IMR-90 (cell line): ENCODE measurements at regions not wholly inside any gene's neighbourhood (a gene's known extent, or its start where the extent isn't known, plus 50 kb on each side); places are given as distances from the start of the nearest gene placed in this dataset.

Experiments used
- ATAC-seq: fragments of 200-7000 bp; cut with Tn5 transposase; 2 replicates; pipeline ENCODE4 v1.9.1; 2020; ENCODE audit warnings: low read depth, mild to moderate bottlenecking, moderate library complexity
- BruUV-seq: library from RNA; stranded (reverse); fragments of 400-500 nt; replicated peaks from 2 replicates; lab custom pipeline; 2021; lab: Mats Ljungman, UMichigan
- CTCF ChIA-PET: fragments of 300-600 bp; formaldehyde crosslinking; extraction: SDS; loops from one replicate; lab custom pipeline; 2021; ENCODE audit warnings: antibody characterized with exemption; lab: Yijun Ruan, JAX
- POLR2A ChIA-PET: fragments of 300-600 bp; sonication (Branson Sonifier 250); formaldehyde crosslinking; loops from one replicate; lab custom pipeline; 2022; ENCODE audit warnings: antibody characterized with exemption; ENCODE audit not compliant: unreplicated experiment; lab: Charles Lee
- DNase-seq: peaks from one replicate; pipeline ENCODE4 v3.0.0; 2013
- H2AFZ ChIP-seq: replicated peaks from 2 replicates; pipeline ENCODE3; 2013; ENCODE audit warnings: low read length, mild to moderate bottlenecking; ENCODE audit not compliant: poor library complexity
- H2AK5ac ChIP-seq: 2 replicates; pipeline ENCODE4 v1.6.1; 2013; ENCODE audit warnings: low read depth, low read length, inconsistent platforms
- H2AK9ac ChIP-seq: replicated peaks from 2 replicates; pipeline ENCODE3; 2013; ENCODE audit warnings: mild to moderate bottlenecking, low read depth, low read length, moderate library complexity; ENCODE audit not compliant: poor library complexity
- H2BK120ac ChIP-seq: 2 replicates; pipeline ENCODE4 v1.6.1; 2013; ENCODE audit warnings: low read depth, low read length, inconsistent platforms
- H2BK15ac ChIP-seq: 3 replicates; pipeline ENCODE4 v1.6.1; 2013; ENCODE audit warnings: low read depth, low read length, inconsistent platforms
- H2BK20ac ChIP-seq: 2 replicates; pipeline ENCODE4 v1.6.1; 2013; ENCODE audit warnings: low read depth, mild to moderate bottlenecking, inconsistent platforms, low read length, moderate library complexity
- H2BK5ac ChIP-seq: 2 replicates; pipeline ENCODE4 v1.6.1; 2013; ENCODE audit warnings: mild to moderate bottlenecking, low read depth, low read length, inconsistent platforms; ENCODE audit not compliant: poor library complexity, severe bottlenecking
- H3K14ac ChIP-seq: replicated peaks from 2 replicates; pipeline ENCODE4 v1.6.1; 2013; ENCODE audit warnings: low read depth, low read length, inconsistent platforms
- H3K18ac ChIP-seq: 2 replicates; pipeline ENCODE4 v1.6.1; 2013; ENCODE audit warnings: low read depth, low read length, control low read depth
- H3K23ac ChIP-seq: 2 replicates; pipeline ENCODE4 v1.6.1; 2013; ENCODE audit warnings: low read depth, low read length, inconsistent platforms
- H3K27ac ChIP-seq: 2 replicates; pipeline ENCODE4 v1.5.1; 2013; ENCODE audit warnings: mild to moderate bottlenecking, control low read depth, low read length; ENCODE audit not compliant: insufficient read depth
- H3K27me3 ChIP-seq: 2 replicates; pipeline ENCODE4 v1.6.1; 2013; ENCODE audit warnings: low read length; ENCODE audit not compliant: control insufficient read depth, insufficient read depth
- H3K36me3 ChIP-seq: 2 replicates; pipeline ENCODE4 v1.6.1; 2013; ENCODE audit warnings: low read length, mixed read lengths; ENCODE audit not compliant: control insufficient read depth, insufficient read depth
- H3K4ac ChIP-seq: 2 replicates; pipeline ENCODE4 v1.6.1; 2013; ENCODE audit warnings: low read depth, low read length, inconsistent platforms
- H3K4me1 ChIP-seq: 2 replicates; pipeline ENCODE4 v1.6.1; 2013; ENCODE audit warnings: low read length, mixed read lengths; ENCODE audit not compliant: control insufficient read depth, insufficient read depth
- H3K4me2 ChIP-seq: 2 replicates; pipeline ENCODE4 v1.6.1; 2013; ENCODE audit warnings: low read depth, mild to moderate bottlenecking, control low read depth, low read length, moderate library complexity
- H3K4me3 ChIP-seq: 2 replicates; pipeline ENCODE4 v1.5.1; 2013; ENCODE audit warnings: low read depth, mild to moderate bottlenecking, control low read depth, low read length, moderate library complexity; ENCODE audit not compliant: insufficient read depth
- H3K56ac ChIP-seq: 2 replicates; pipeline ENCODE4 v1.6.1; 2013; ENCODE audit warnings: low read length, inconsistent platforms; ENCODE audit not compliant: insufficient read depth; ENCODE audit errors: extremely low read depth
- H3K79me1 ChIP-seq, 2 experiments: 2 replicates each; pipeline ENCODE4 v1.6.1; 2013; ENCODE audit warnings: low read length in 2 of 2, inconsistent platforms in 1 of 2, low read depth in 1 of 2
- H3K9ac ChIP-seq: 2 replicates; pipeline ENCODE4 v1.6.1; 2013; ENCODE audit warnings: low read depth, low read length, control low read depth
- H3K9me1 ChIP-seq: 2 replicates; pipeline ENCODE4 v1.6.1; 2013; ENCODE audit warnings: low read length, inconsistent platforms; ENCODE audit not compliant: insufficient read depth
- H3K9me3 ChIP-seq: 2 replicates; pipeline ENCODE4 v1.6.1; 2013; ENCODE audit warnings: low read length; ENCODE audit not compliant: control insufficient read depth, insufficient read depth
- H4K20me1 ChIP-seq: 2 replicates; pipeline ENCODE4 v1.6.1; 2013; ENCODE audit warnings: low read length, inconsistent platforms; ENCODE audit not compliant: insufficient read depth
- H4K5ac ChIP-seq: 2 replicates; pipeline ENCODE4 v1.6.1; 2013; ENCODE audit warnings: mild to moderate bottlenecking, low read depth, low read length, control low read depth
- H4K8ac ChIP-seq, 2 experiments: 2 replicates each; pipeline ENCODE4 v1.6.1; 2013; ENCODE audit warnings: low read depth in 2 of 2, low read length in 2 of 2, control low read depth in 1 of 2, inconsistent platforms in 1 of 2
- H4K91ac ChIP-seq: 2 replicates; pipeline ENCODE4 v1.6.1; 2013; ENCODE audit warnings: low read depth, low read length, inconsistent platforms; ENCODE audit not compliant: insufficient read depth
- POLR2A ChIP-seq: IDR thresholded peaks from 2 replicates; pipeline ENCODE4 v1.6.1; 2012; ENCODE audit warnings: mild to moderate bottlenecking, low read depth, low read length
- SMC3 ChIP-seq: fragments of 150-350 bp; IDR thresholded peaks from 2 replicates; pipeline ENCODE4 v1.6.1; 2016; ENCODE audit warnings: low read depth, mild to moderate bottlenecking, antibody characterized with exemption, low read length, moderate library complexity
- WGBS, 2 experiments: methylation state at CpG; one replicate each; pipeline versions ENCODE4 v1.1.5 to v1.1.7; 2013; ENCODE audit warnings: missing lambda C conversion rate in 2 of 2; ENCODE audit not compliant: insufficient read length in 1 of 2; ENCODE audit errors: extremely low coverage in 2 of 2; 5-methylcytosine and 5-hydroxymethylcytosine counted together
- dilution Hi-C: fragments of 300-500 bp; cut with HindIII; formaldehyde crosslinking; loops from one replicate; pipeline ENCODE4 v1.14.3; 2018; ENCODE audit warnings: low sequenced_read_pairs; ENCODE audit not compliant: unreplicated experiment
- in situ Hi-C: fragments of 300-500 bp; cut with MboI; formaldehyde crosslinking; loops from 3 replicates; pipeline ENCODE4 v1.14.3; 2019; ENCODE audit warnings: low sequenced_read_pairs, inconsistent platforms, mixed read lengths
- intact Hi-C: fragments of 100-400 bp; cut with micrococcal nuclease; formaldehyde crosslinking; loops from 2 replicates; pipeline ENCODE4 v1.10.0; 2022

DNA sequence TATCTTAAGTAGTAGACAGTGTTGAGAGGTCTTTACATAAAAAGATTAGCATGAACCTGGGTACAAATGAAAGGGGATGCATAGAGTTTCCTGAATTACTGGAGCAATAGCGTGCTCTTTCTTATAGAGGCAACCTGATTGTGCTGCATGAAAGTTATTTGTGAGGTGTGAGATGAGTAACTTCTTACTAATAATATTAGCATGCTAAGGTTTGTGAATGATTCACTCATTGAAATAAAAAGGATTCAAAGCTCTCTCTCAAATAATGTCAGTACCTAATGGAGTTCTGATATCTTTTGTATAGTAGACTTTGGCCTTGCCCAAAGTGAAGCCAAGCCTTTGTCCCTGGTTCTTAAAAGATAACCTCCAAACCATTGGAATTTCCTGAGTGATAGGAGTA, 131.0 kb upstream of the CXXC4 start:
- Histone ChIP-seq H2AFZ (no peak overlapping the region), H3K9ac (no peak overlapping the region), H3K9me1 (no peaks in the 10 kb centered on the region), H3K4me1 (no peaks in the 10 kb centered on the region), H3K36me3 (no peaks in the 10 kb centered on the region), H3K4ac (no peak overlapping the region), H3K56ac (no peak overlapping the region), H3K18ac (no peak overlapping the region), H3K9me3 (peaks cover 9% of the 10 kb centered on the region), H2BK120ac (no peak overlapping the region), H3K23ac (no peak overlapping the region), H3K27ac (no peak overlapping the region), H4K91ac (no peak overlapping the region), H4K8ac (no peak overlapping the region), H3K4me3 (no peak overlapping the region), H3K27me3 (no peaks in the 10 kb centered on the region), H2AK5ac (no peak overlapping the region), H3K79me1 (no peaks in the 10 kb centered on the region), H2BK20ac (no peak overlapping the region), H3K4me2 (no peak overlapping the region), H3K14ac (no peak overlapping the region), H2BK15ac (no peak overlapping the region), H2AK9ac (no peak overlapping the region), H2BK5ac (no peak overlapping the region), H4K20me1 (no peaks in the 10 kb centered on the region), H4K5ac (no peak overlapping the region)
- BruUV-seq = no TSS peak
- WGBS, 2 experiments = no CpG with 5 or more reads among the region's 1 CpG
- in situ Hi-C loops (no loop called here), intact Hi-C loops (no loop called here), dilution Hi-C loops (no loop called here)
- DNase-seq = no peak
- no peak for TF ChIP-seq SMC3
- TF ChIP-seq POLR2A = no peak
- no peak for ATAC-seq
- CTCF ChIA-PET = no interaction called here
- POLR2A ChIA-PET = no interaction called here
